Parathyroid adenoma (tissue), 2 donors: ENCODE measurements at regions not wholly inside any gene's neighbourhood (a gene's known extent, or its start where the extent isn't known, plus 50 kb on each side); places are given as distances from the start of the nearest gene placed in this dataset.
"Not testable (repeated sequence)": the region's sequence is repeated elsewhere in the genome, so short reads cannot be mapped to it uniquely, and the experiment has no call there.

Experiments used
- H2AFZ ChIP-seq: fragments of 300-600 bp; sonication (generic); one replicate; pipeline ENCODE4 v1.7.0; 2017; ENCODE audit warnings: antibody characterized with exemption, mild to moderate bottlenecking
- H3K27ac ChIP-seq: fragments of 300-600 bp; sonication (generic); one replicate; pipeline ENCODE4 v1.7.0; 2017
- H3K27me3 ChIP-seq: fragments of 300-600 bp; sonication (generic); one replicate; pipeline ENCODE4 v1.7.0; 2017; ENCODE audit warnings: low read length; ENCODE audit not compliant: control insufficient read depth, insufficient read depth
- H3K36me3 ChIP-seq: fragments of 300-600 bp; sonication (generic); one replicate; pipeline ENCODE4 v1.7.0; 2017; ENCODE audit warnings: low read length; ENCODE audit not compliant: control insufficient read depth, insufficient read depth
- H3K4me1 ChIP-seq: fragments of 300-600 bp; sonication (generic); one replicate; pipeline ENCODE4 v1.7.0; 2017; ENCODE audit warnings: control low read depth
- H3K4me2 ChIP-seq: fragments of 300-600 bp; sonication (generic); one replicate; pipeline ENCODE4 v1.7.0; 2017; ENCODE audit warnings: low read length
- H3K4me3 ChIP-seq: fragments of 300-600 bp; sonication (generic); one replicate; pipeline ENCODE4 v1.7.0; 2017; ENCODE audit warnings: low read depth, low read length
- H3K79me2 ChIP-seq: fragments of 300-600 bp; sonication (generic); one replicate; pipeline ENCODE4 v1.7.0; 2017; ENCODE audit warnings: control low read depth
- H3K9ac ChIP-seq: fragments of 300-600 bp; sonication (generic); one replicate; pipeline ENCODE4 v1.7.0; 2017; ENCODE audit warnings: mild to moderate bottlenecking
- H3K9me3 ChIP-seq: fragments of 300-600 bp; sonication (generic); one replicate; pipeline ENCODE4 v1.7.0; 2017; ENCODE audit warnings: low read length; ENCODE audit not compliant: control insufficient read depth
- TF ChIP-seq, protein P1 (sequence below): fragments of 300-600 bp; sonication (generic); IDR thresholded peaks from one replicate; pipeline ENCODE4 v1.7.0; 2017; ENCODE audit warnings: antibody characterized with exemption, mild to moderate bottlenecking
- donor health status: primary hyperparathyroidism.

DNA sequence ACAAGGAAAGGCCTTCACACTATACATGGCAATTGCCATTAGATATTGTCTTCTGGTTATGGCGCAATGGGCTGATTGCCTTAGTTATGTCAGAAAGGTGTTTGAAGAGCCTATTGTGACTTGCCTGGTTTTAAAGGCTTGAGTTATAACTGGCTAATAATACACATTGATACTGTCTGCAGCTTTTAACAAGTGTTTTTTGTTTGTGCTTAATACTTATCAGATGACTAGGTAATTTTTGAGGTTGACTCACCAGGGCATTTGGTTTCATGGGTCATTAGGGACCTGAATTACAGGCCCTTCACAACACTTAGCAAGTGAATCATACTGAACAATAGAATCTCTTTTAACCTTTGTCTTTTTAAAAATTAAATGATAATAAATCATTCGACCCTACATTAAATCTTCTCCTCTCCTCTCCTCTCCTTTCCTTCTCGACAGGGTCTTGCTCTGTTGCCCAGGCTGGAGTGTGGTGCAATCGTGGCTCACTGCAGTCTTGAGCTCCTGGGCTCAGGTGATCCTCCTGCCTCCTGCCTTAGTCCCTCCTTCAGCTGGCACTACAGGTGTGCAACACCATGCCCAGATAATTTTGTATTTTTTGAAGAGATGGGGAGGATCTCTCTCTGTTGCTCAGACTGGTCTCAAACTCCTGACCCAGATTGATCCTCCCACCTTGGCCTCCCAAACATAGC lies 196.3 kb downstream of the JCAD start:
- Histone ChIP-seq H3K9ac (no peak overlapping the region), H3K4me3 (no peak overlapping the region), H3K36me3 (no peaks in the 10 kb centered on the region), H3K79me2 (no peaks in the 10 kb centered on the region), H3K4me2 (no peak overlapping the region), H2AFZ (no peak overlapping the region), H3K9me3 (no peaks in the 10 kb centered on the region), H3K4me1 (peaks cover 2% of the 10 kb centered on the region), H3K27ac (no peak overlapping the region), H3K27me3 (no peaks in the 10 kb centered on the region)
- TF ChIP-seq, protein P1, sequence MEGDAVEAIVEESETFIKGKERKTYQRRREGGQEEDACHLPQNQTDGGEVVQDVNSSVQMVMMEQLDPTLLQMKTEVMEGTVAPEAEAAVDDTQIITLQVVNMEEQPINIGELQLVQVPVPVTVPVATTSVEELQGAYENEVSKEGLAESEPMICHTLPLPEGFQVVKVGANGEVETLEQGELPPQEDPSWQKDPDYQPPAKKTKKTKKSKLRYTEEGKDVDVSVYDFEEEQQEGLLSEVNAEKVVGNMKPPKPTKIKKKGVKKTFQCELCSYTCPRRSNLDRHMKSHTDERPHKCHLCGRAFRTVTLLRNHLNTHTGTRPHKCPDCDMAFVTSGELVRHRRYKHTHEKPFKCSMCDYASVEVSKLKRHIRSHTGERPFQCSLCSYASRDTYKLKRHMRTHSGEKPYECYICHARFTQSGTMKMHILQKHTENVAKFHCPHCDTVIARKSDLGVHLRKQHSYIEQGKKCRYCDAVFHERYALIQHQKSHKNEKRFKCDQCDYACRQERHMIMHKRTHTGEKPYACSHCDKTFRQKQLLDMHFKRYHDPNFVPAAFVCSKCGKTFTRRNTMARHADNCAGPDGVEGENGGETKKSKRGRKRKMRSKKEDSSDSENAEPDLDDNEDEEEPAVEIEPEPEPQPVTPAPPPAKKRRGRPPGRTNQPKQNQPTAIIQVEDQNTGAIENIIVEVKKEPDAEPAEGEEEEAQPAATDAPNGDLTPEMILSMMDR: no peak

DNA sequence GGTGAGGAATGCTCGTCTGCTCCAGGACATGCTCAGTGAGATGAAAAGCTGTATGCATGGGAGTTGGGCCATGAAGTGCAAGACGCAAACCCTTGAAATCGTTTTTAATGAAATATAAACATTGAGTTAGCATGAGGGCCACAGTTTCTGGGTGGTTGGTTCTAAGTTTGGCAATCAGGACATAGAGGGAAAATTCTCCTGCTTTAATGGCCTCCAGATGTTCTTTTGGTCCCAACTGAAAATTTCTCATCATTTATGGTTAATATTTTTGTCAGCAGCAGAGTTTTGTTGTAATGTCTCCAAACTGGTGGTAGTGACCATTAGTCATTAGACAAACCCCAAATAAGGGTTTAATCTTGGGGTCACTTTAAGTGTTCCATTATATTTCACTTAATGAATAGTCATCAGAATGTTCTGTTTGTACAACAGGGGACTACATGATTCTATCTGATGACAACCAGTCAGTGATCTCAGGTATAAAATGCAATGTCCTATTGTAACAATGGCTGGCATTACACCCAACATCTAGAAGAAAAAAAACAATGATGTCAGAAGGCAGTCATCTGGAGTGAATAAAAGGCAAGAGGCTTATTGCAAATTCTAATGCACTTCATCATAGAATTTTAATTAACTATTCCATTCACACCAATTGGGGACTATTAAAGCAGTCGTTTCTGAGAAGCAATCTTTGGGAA lies 197.4 kb downstream of the JCAD start:
- Histone ChIP-seq H3K36me3 (no peaks in the 10 kb centered on the region), H3K27ac (no peak overlapping the region), H3K4me2 (no peak overlapping the region), H3K9ac (no peak overlapping the region), H3K4me3 (no peak overlapping the region), H3K4me1 (peaks cover 4% of the 10 kb centered on the region), H2AFZ (no peak overlapping the region), H3K27me3 (no peaks in the 10 kb centered on the region), H3K9me3 (no peaks in the 10 kb centered on the region), H3K79me2 (no peaks in the 10 kb centered on the region)
- TF ChIP-seq, protein P1: no peak

DNA sequence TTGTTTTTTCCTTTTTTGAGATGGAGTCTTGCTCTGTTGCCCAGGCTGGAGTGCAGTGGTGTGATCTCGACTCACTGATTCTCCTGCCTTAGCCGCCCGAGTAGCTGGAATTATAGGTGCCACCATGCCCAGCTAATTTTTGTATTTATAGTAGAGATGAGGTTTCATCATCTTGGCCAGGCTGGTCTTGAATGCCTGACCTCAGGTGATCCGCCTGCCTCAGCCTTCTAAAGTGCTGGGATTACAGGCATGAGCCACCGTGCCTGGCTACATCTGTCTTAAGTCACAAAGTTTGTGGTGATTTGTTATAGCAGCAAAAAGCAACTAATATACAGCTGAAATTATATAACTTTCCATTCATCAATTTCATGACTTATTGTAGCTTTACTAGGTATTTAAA lies 198.2 kb downstream of the JCAD start:
- not testable (repeated sequence) for H3K4me3 ChIP-seq, H3K27me3 ChIP-seq, H3K9ac ChIP-seq, H3K4me1 ChIP-seq, H3K36me3 ChIP-seq, H3K4me2 ChIP-seq, H2AFZ ChIP-seq, H3K27ac ChIP-seq, H3K9me3 ChIP-seq, H3K79me2 ChIP-seq

DNA sequence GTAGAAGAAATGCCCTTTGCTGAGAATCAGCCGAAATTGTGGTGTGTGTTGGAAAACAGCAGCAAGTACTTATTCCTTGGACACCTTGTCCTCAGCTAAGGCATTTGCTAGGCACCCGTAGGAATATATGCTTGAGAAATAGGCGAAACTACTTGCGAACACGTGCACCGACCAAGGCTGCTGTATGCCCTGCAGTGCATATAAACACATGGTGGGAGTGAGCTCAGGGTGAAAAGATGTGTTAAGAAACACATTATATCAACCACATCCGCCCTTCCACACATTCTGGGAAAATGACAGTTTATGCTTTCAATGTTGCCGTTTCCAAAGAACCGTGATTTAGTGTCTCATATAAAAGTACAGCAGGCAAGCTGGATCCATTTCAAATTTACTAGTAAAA lies 199.2 kb downstream of the JCAD start:
- Histone ChIP-seq H3K36me3 (no peaks in the 10 kb centered on the region), H3K4me2 (no peak overlapping the region), H2AFZ (no peak overlapping the region), H3K9me3 (no peaks in the 10 kb centered on the region), H3K4me3 (no peak overlapping the region), H3K4me1 (peaks cover 4% of the 10 kb centered on the region), H3K9ac (no peak overlapping the region), H3K27me3 (no peaks in the 10 kb centered on the region), H3K79me2 (no peaks in the 10 kb centered on the region), H3K27ac (no peak overlapping the region)
- TF ChIP-seq, protein P1: no peak

DNA sequence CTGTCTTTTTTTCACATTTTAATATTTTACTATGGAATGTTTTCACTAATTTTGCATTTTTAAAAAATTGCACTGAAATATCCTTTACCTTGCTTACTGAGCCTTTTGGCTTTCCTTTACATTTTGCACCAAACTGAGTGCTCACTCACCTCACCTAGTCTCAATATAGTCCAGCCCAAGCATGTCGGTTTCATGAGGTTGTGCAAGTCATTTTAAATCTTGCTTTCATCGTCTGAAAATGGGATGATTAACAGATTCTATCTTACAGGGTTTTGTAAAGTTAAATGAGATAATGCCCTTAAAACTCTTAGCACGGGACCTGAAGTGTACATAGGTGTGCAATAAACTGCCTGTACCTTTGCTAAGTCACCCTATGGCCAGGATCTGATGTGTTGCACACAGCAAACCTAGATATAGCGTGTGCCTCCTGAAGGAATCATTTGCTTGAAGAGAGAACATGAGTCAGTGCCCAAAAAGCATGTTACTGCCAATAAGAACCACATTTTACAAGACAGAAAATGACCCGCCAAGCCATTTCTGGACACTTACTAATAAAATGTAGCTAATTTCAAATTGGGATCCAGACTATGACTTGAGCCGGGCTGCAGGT lies 199.8 kb downstream of the JCAD start:
- Histone ChIP-seq H3K27me3 (no peaks in the 10 kb centered on the region), H3K36me3 (no peaks in the 10 kb centered on the region), H3K4me2 (no peak overlapping the region), H2AFZ (no peak overlapping the region), H3K4me3 (no peak overlapping the region), H3K4me1 (peaks cover 4% of the 10 kb centered on the region), H3K9ac (no peak overlapping the region), H3K79me2 (no peaks in the 10 kb centered on the region), H3K9me3 (no peaks in the 10 kb centered on the region), H3K27ac (no peak overlapping the region)
- TF ChIP-seq, protein P1: no peak
